ENCODE measurements at regions not wholly inside any gene's neighbourhood (a gene's known extent, or its start where the extent isn't known, plus 50 kb on each side); places are given as distances from the start of the nearest gene placed in this dataset.
"Not testable (repeated sequence)": the region's sequence is repeated elsewhere in the genome, so short reads cannot be mapped to it uniquely, and the experiment has no call there.

DNA sequence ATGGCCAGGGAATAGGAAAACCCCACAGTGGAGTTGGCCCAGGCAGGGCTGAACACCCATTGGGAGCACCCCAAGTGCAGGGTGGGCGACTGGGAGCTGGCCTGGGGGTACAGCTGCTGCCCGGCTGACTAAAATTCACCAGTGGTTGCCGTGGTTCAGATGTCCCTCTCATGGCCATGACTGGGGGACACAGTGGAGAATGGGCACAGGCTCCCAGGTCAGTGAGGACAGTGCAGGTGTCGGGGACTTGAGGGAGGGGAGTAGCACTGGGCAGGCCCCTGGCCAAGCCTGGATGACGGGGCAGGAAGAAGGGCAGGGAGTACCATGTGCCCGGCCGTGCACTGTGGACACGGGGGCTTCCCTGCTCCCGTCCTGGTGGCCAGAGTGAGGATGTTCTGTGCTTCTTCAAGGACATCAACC lies 66.7 kb upstream of the TUBA3E start:
- H3K4me1 Mint-ChIP-seq = peaks cover 24% of the 10 kb centered on the region
- not testable (repeated sequence) for DNase-seq; H3K27me3 Mint-ChIP-seq (ENCODE audit: low read depth, poor library complexity); H3K4me3 Mint-ChIP-seq; H3K27ac Mint-ChIP-seq; H3K9me3 Mint-ChIP-seq; H3K36me3 Mint-ChIP-seq (ENCODE audit: low read depth)

DNA sequence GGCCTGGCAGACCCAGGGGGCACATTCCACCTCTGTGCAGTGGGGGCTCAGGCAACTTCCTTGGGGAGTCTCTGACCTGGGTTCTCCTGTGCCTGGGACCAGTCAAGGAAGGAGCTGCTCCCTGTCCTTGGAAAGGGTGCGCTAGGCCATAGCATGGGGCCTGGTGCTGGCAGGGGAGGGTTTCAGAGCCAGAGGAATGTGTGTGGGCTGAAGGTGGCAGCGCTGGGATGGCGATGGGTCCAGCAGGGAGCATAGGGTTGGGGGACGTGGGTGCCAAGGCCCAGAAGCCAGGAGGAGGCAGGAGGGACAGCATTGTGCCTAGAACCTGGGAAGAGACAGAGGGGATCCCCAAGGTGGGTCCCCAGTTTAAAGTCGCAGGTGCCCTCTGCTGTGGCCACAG lies 66.3 kb upstream of the TUBA3E start:
- H3K27me3 Mint-ChIP-seq (ENCODE audit: low read depth, poor library complexity) = peaks cover 7% of the 10 kb centered on the region
- no peak overlapping the region for H3K27ac Mint-ChIP-seq
- H3K4me1 Mint-ChIP-seq = peaks cover 28% of the 10 kb centered on the region
- TF ChIP-seq, protein P1, sequence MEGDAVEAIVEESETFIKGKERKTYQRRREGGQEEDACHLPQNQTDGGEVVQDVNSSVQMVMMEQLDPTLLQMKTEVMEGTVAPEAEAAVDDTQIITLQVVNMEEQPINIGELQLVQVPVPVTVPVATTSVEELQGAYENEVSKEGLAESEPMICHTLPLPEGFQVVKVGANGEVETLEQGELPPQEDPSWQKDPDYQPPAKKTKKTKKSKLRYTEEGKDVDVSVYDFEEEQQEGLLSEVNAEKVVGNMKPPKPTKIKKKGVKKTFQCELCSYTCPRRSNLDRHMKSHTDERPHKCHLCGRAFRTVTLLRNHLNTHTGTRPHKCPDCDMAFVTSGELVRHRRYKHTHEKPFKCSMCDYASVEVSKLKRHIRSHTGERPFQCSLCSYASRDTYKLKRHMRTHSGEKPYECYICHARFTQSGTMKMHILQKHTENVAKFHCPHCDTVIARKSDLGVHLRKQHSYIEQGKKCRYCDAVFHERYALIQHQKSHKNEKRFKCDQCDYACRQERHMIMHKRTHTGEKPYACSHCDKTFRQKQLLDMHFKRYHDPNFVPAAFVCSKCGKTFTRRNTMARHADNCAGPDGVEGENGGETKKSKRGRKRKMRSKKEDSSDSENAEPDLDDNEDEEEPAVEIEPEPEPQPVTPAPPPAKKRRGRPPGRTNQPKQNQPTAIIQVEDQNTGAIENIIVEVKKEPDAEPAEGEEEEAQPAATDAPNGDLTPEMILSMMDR (IDR thresholded peaks at IDR 0.05) = no peak
- H3K36me3 Mint-ChIP-seq (ENCODE audit: low read depth) = no peaks in the 10 kb centered on the region
- H3K9me3 Mint-ChIP-seq = peaks cover 3% of the 10 kb centered on the region
- H3K4me3 Mint-ChIP-seq = no peak overlapping the region
- DNase-seq = no peak

DNA sequence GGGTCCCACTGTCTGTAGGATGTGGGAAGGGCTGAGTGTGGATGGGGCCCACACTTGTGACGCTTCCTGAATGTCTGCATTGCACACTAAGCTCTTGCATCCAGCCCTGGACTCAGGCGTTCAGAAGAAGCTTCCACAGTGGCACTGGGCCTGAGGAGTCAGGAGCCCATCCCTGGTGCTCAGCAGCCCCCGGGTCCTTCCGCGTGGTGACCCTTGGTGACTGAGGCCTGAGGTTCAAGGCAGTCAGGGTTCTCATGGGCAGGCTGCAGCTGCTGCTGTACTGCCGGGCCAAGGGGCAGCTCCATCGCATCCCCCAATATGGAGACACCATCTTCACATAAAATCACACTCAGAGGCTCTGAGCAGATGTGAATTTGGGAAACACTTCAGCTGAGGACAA lies 65.8 kb upstream of the TUBA3E start:
- H3K9me3 Mint-ChIP-seq = no peaks in the 10 kb centered on the region

DNA sequence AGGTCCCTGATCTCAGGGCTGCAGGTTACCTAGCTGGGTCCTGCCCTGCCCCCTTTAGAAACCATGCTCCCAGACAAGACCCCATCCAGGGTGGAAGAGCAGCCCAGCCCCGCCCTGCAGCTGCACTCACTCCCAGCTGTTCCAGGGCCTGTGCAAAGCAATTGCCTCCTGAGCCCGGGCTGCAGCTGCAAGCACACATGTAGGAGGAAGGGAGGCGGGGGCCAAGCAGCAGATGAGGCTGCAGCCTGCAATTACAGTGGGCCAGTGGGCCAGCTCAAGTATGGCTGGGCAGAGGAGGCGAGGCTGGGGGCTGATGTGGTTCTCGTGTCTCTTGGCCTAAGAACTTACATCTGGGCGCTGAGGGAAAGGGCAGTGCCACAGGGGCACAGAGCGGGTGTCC lies 65.4 kb upstream of the TUBA3E start:
- no peaks in the 10 kb centered on the region for H3K36me3 Mint-ChIP-seq (ENCODE audit: low read depth)
- no peak for DNase-seq
- H3K9me3 Mint-ChIP-seq = no peaks in the 10 kb centered on the region
- peaks cover 10% of the 10 kb centered on the region for H3K27me3 Mint-ChIP-seq (ENCODE audit: low read depth, poor library complexity)
- no peak overlapping the region for H3K4me3 Mint-ChIP-seq
- peaks cover 37% of the 10 kb centered on the region for H3K4me1 Mint-ChIP-seq
- TF ChIP-seq, protein P1 (IDR thresholded peaks at IDR 0.05) = no peak
- H3K27ac Mint-ChIP-seq = no peak overlapping the region

More for the DNA sequence above, 65.8 kb upstream of the TUBA3E start:
- TF ChIP-seq, protein P1 (IDR thresholded peaks at IDR 0.05) = no peak
- H3K36me3 Mint-ChIP-seq (ENCODE audit: low read depth) = no peaks in the 10 kb centered on the region
- H3K27me3 Mint-ChIP-seq (ENCODE audit: low read depth, poor library complexity) = peaks cover 9% of the 10 kb centered on the region
- H3K4me1 Mint-ChIP-seq = peaks cover 32% of the 10 kb centered on the region
- H3K27ac Mint-ChIP-seq = no peak overlapping the region
- H3K4me3 Mint-ChIP-seq = no peak overlapping the region
- DNase-seq = no peak

DNA sequence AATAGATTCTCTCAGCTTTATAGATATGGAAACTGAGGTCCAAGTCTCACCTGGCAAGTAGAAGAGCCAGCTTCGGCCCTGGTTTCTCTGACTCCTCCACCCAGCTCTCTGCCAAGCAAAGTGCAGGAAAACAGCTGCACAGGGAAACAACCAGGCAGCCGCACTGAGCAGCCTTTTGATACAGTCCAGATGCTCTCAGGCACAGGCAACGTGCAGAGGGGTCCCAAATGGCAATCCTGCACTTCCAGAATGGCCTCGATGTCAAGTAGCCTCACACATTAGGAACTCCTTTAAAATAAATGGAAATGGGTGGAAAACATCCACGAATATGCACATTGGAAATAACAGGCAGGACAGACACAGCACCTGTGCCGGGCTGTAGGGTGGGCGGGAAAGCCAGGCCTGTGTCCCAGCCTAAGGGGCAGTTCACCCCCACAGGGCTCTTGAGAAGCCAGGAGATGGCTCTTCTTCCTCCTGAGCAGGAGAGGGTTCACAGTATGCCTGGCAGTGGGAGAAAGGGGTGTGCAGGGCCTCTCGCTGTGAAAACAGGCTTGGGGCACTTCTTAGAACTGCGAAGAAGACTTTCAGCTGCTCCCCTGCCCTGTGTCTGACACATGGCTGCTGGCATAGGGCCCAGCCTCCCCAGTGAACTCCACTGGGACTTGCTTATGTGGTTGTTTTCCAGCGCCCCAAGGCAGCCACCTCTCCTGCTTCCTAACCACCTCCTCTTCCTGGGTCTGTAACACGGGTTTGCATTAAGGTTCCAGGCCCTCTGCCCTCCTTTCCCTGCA lies 63.9 kb upstream of the TUBA3E start:
- Mint-ChIP-seq H3K9me3 (no peaks in the 10 kb centered on the region), H3K36me3 (ENCODE audit: low read depth) (no peaks in the 10 kb centered on the region), H3K4me3 (no peak overlapping the region), H3K27me3 (ENCODE audit: low read depth, poor library complexity) (peaks cover 7% of the 10 kb centered on the region), H3K4me1 (peaks cover 37% of the 10 kb centered on the region), H3K27ac (no peak overlapping the region)
- TF ChIP-seq, protein P1 (IDR thresholded peaks at IDR 0.05) = no peak
- no peak for DNase-seq

DNA sequence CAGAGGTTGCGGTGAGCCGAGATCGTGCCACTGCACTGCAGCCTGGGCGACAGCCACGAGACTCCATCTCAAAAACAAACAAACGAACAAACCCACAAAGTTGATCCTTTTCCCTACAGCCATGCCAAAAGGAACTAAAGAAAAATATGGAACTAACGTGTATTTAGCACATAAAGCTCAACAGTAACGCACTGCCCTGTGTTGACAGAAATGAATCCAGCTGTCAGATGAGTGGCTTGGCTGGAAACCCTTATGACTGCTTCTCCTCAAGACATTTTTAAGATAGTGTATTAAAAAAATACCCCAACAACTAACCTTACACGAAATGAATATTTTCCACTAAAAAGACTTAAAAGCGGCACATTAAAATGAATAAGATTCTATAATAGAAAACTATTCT lies 62.9 kb upstream of the TUBA3E start:
- Mint-ChIP-seq H3K4me3 (no peak overlapping the region), H3K9me3 (no peaks in the 10 kb centered on the region), H3K27ac (no peak overlapping the region), H3K36me3 (ENCODE audit: low read depth) (no peaks in the 10 kb centered on the region), H3K4me1 (peaks cover 37% of the 10 kb centered on the region), H3K27me3 (ENCODE audit: low read depth, poor library complexity) (peaks cover 11% of the 10 kb centered on the region)
- no peak for DNase-seq
- TF ChIP-seq, protein P1 (IDR thresholded peaks at IDR 0.05) = no peak
